ENCODE measurements at regions not wholly inside any gene's neighbourhood (a gene's known extent, or its start where the extent isn't known, plus 50 kb on each side); places are given as distances from the start of the nearest gene placed in this dataset.

DNA sequence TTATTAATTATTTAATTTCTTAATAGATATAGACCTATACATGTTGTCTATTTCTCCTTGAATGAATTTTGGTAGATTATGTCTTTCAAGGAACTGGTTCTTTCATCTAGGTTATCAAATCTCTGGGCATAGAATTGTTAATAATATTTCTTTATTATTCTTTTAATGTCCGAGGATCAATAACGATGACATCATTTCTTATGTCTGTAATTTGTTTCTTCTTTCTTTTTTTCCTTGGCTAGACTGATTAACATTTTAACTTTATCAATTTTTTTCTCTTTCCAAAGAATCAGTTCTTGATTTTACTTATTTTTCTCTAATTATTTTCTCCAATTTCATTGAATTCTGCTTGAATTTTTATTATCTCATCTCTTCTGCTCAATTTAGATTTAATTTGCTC lies 156.0 kb downstream of the ISL1 start:
- TF ChIP-seq, protein P1, sequence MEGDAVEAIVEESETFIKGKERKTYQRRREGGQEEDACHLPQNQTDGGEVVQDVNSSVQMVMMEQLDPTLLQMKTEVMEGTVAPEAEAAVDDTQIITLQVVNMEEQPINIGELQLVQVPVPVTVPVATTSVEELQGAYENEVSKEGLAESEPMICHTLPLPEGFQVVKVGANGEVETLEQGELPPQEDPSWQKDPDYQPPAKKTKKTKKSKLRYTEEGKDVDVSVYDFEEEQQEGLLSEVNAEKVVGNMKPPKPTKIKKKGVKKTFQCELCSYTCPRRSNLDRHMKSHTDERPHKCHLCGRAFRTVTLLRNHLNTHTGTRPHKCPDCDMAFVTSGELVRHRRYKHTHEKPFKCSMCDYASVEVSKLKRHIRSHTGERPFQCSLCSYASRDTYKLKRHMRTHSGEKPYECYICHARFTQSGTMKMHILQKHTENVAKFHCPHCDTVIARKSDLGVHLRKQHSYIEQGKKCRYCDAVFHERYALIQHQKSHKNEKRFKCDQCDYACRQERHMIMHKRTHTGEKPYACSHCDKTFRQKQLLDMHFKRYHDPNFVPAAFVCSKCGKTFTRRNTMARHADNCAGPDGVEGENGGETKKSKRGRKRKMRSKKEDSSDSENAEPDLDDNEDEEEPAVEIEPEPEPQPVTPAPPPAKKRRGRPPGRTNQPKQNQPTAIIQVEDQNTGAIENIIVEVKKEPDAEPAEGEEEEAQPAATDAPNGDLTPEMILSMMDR (IDR thresholded peaks at IDR 0.05; ENCODE audit: control extremely low read depth, extremely low read depth) = no peak
- DNase-seq (no peak), ATAC-seq (ENCODE audit: insufficient read depth, low FRiP score) (no peak)
- WGBS, 2 donors = 88 to 97% methylated on average over 2 of the region's 2 CpGs
- Histone ChIP-seq H3K27me3 (ENCODE audit: control insufficient read depth in 3 of 3, insufficient read depth in 3 of 3, low read length in 2 of 3) (no peaks in the 10 kb centered on the region), H3K4me3 (no peak overlapping the region), H3K27ac (ENCODE audit: low read depth in 1 of 2, low read length in 1 of 2) (no peak overlapping the region), H3K4me1 (ENCODE audit: control insufficient read depth in 5 of 5, insufficient read depth in 5 of 5, low read length in 5 of 5) (peaks cover 0 to 4% (median 0%) of the 10 kb centered on the region in 5 donors), H3K9ac (ENCODE audit: insufficient read depth in 1 of 2, low read length in 2 of 2) (no peak overlapping the region), H3K9me3 (ENCODE audit: control insufficient read depth in 4 of 4, insufficient read depth in 3 of 4, low read length in 3 of 4) (peaks cover 0 to 2% (median under 1%) of the 10 kb centered on the region in 4 donors), H3K36me3 (ENCODE audit: control insufficient read depth in 4 of 4, insufficient read depth in 4 of 4, low read length in 4 of 4) (no peaks in the 10 kb centered on the region)

DNA sequence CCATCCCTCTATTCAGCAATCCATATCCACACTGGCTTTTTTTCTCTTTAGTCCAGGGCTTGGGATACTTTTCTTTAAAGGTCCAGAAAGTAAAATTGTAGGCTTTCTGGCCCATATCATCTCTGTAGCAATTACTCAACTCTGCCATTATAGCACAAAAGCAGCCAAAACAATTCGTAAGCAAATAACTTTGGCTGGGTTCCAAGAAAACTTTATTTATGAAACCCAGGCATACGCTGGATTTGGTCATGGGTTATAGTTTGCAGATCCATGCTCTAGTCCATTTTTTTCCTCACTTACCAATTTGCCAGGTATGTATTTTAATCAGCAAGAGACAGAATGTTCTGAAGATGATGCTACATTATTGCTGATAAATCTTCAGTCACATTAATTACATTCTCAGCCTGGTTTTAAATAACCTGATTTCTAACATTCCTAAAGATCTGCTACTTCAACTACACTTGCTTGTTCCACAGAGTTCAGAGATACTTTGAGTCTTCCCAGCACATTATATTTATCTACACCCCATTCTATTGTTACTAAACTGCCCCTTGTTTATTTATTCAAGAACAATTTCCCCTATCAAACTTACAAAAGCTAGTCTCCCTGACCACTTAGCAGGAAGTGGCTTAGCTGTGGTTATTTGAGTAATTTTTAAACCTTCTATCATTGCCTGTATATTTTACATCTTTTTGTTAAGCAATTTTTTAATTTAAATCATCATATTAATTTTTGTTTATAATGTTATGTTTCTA lies 161.0 kb downstream of the ISL1 start:
- Histone ChIP-seq H3K4me1 (ENCODE audit: control insufficient read depth in 5 of 5, insufficient read depth in 5 of 5, low read length in 5 of 5) (peaks cover 0 to 4% (median 0%) of the 10 kb centered on the region in 5 donors), H3K4me3 (no peak overlapping the region), H3K27ac (ENCODE audit: low read depth in 1 of 2, low read length in 1 of 2) (no peak overlapping the region), H3K9me3 (ENCODE audit: control insufficient read depth in 4 of 4, insufficient read depth in 3 of 4, low read length in 3 of 4) (no peaks in the 10 kb centered on the region), H3K36me3 (ENCODE audit: control insufficient read depth in 4 of 4, insufficient read depth in 4 of 4, low read length in 4 of 4) (peaks cover 0 to 1% (median 0%) of the 10 kb centered on the region in 4 donors), H3K27me3 (ENCODE audit: control insufficient read depth in 3 of 3, insufficient read depth in 3 of 3, low read length in 2 of 3) (no peaks in the 10 kb centered on the region), H3K9ac (ENCODE audit: insufficient read depth in 1 of 2, low read length in 2 of 2) (no peak overlapping the region)
- DNase-seq (peak in 2 of 3 donors; percentile 31 to 57), ATAC-seq (ENCODE audit: insufficient read depth, low FRiP score) (no peak)
- TF ChIP-seq, protein P1 (IDR thresholded peaks at IDR 0.05; ENCODE audit: control extremely low read depth, extremely low read depth) = no peak
- WGBS, 2 donors = 35 to 65% methylated on average over 2 of the region's 2 CpGs

DNA sequence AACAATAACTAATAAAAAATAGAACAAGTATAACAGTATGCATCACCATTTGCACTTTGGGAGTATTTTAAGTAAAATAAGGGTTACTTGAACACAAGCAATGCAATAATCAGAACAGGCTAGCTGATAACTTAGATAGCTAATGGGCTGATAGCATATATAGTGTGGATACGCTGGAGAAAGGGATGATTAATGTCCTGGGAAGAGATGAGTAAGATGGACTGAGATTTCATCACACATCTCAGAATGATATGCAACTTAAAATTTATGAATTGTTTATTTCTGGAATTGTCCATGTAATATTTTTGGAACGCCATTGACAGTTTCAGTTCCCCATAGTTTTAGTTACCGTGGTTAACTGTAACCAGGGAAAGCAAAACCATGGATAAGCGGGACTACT lies 173.6 kb downstream of the ISL1 start:
- Histone ChIP-seq H3K4me3 (no peak overlapping the region), H3K9me3 (ENCODE audit: control insufficient read depth in 4 of 4, insufficient read depth in 3 of 4, low read length in 3 of 4) (no peaks in the 10 kb centered on the region), H3K9ac (ENCODE audit: insufficient read depth in 1 of 2, low read length in 2 of 2) (no peak overlapping the region), H3K27me3 (ENCODE audit: control insufficient read depth in 3 of 3, insufficient read depth in 3 of 3, low read length in 2 of 3) (no peaks in the 10 kb centered on the region), H3K4me1 (ENCODE audit: control insufficient read depth in 5 of 5, insufficient read depth in 5 of 5, low read length in 5 of 5) (no peaks in the 10 kb centered on the region), H3K36me3 (ENCODE audit: control insufficient read depth in 4 of 4, insufficient read depth in 4 of 4, low read length in 4 of 4) (no peaks in the 10 kb centered on the region), H3K27ac (ENCODE audit: low read depth in 1 of 2, low read length in 1 of 2) (no peak overlapping the region)
- ATAC-seq (ENCODE audit: insufficient read depth, low FRiP score) = no peak
- 87 to 88% methylated on average over 4 of the region's 4 CpGs for WGBS, 2 donors
- no peak for DNase-seq
- TF ChIP-seq, protein P1 (IDR thresholded peaks at IDR 0.05; ENCODE audit: control extremely low read depth, extremely low read depth) = no peak

Measured in lung (tissue), 11 donors.